GOT3 (cell line): ENCODE measurements at regions not wholly inside any gene's neighbourhood (a gene's known extent, or its start where the extent isn't known, plus 50 kb on each side); places are given as distances from the start of the nearest gene placed in this dataset.
"Not testable (repeated sequence)": the region's sequence is repeated elsewhere in the genome, so short reads cannot be mapped to it uniquely, and the experiment has no call there.

ENCODE experiments used
- DNase-seq: peaks from one replicate; lab custom pipeline; 2025; ENCODE audit warnings: mixed read lengths; lab: John Stamatoyannopoulos, UW

DNA sequence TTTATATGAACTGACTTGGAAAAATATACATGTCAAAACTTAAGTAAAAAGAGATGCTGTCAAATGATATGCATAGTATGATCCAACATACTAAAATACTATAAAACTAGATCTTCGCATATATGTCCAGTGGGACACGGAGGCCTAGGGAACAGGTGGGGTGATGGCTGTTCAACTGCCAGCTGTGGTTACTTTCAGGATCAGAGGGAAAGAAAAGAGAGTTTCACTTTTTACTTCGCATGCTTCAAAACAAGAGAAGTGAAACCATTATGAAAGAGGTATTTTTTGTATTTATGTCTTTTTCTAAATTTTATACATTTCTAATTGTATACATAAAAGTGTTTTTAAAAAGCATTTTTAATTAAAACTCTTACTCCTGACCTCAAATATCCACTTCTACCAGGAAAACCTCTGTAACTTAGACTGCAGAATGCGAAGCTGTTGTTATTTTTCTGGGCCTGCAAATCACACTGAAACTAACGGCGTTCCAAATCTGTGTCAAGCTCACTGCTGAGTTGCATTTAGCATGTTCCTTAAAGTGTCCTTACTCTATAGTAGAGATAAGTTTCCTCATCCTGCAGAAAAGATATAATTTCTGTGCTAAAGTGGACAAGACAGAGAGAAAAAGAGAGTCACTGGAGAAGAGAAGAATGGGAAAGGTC, 97.8 kb upstream of the SLC35G4 start:
- no peak for DNase-seq

- no peak for DNase-seq
Measured at GRCh38 chr18:11506856-11507255, 102.5 kb upstream of the SLC35G4 start.

DNA sequence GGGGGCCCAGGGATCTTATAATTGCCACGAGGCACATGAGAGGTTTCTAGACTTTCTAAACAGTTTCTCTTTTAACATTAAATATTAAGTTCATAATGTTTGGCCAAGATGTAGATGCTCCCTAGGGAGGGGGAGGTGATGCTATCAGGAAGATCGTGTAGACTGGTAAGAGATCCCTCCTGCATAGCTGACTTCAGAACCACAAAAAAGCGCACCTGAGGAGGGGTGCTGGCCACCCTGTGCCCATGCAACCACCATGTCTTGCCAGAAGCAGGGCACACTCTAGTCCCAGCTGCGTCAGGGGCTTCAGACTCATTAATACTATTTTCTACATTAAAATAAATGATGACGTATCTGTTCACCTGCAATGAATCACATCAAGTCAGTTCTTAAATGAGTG, 103.4 kb upstream of the SLC35G4 start:
- no peak for DNase-seq

- no peak for DNase-seq
Measured at GRCh38 chr18:11504962-11505361, 104.4 kb upstream of the SLC35G4 start.

- DNase-seq: no peak
Measured at GRCh38 chr18:11502368-11502767, 107.0 kb upstream of the SLC35G4 start.

GRCh38 chr18:11501352-11501751, 108.0 kb upstream of the SLC35G4 start:
- DNase-seq: no peak

DNA sequence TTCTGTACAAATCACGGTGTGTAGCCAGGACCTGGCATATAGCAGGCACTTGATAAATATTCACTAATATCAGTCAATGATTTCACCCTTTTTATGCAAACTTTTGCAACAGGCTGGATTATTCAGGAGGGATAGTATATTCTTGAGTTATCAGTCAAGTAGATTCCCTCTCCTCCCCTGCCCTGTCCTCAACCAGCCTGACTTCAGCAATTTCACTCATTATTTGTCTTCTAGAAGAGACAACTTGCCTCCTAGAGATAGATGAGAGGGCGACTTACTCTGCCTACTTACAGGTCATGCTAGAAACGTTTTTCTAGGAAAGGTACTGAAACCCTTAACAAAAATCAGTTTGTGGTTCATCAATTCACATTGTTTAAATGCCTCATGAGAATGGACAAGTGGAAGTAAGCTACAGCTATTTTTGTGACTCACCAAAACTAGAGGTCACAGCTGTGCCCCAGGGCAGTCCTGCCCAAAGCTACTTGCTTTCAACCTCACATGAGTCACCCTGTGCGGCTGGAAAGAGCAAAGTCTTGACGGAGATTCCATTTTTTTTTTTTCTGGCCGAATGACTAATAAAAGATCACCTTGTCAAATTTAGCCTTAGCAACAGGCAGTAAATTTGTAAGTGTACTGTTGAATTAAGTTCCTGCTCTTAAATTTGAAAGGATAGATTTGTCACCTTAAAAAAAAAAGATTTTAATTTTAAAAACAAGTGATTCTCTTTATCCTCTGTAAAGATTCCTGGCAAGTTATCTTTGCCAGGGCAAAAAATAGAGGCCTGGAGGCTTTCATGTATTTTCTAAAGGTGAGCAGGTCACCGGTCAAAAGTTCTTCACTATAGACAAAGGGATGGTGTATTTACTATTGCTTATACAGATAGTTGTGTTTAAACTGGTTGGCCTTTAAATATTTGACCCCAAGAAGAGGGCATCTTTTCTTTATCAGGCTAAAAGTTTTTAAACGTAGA, 109.0 kb upstream of the SLC35G4 start:
- DNase-seq: peak; percentile 6

- DNase-seq: no peak
Measured at GRCh38 chr18:11498821-11499220, 110.6 kb upstream of the SLC35G4 start.

GRCh38 chr18:11497585-11497984, 111.8 kb upstream of the SLC35G4 start:
- peak; percentile 1 for DNase-seq

DNA sequence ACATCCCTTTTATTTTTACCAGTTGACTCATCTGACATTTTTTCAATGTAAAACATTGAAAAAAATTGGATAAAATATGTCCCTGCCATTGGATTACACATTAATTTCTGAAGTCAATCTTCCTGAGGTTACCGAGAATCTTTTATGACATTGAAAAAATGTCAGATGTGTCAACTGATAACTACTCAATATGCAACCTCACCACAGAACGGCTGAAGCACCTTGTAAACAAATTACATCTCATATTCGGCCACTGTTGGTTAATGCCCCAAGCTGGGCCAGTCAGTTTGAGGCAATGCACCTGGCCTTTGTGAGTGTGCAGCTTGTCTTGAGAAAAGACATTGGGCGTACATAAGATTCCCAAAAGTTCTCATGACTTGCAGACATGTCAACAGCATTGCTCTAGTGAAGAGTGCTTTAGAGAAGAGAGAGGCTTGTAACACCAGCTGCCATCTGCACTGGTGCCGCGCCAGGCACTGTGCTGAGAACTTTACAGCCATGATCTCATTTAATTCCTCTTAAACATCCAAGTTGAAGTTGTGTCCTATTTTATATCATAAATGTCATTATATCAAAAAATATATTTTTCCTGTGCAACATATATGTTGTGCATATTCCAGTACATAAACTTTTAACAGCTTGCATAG, 112.7 kb upstream of the SLC35G4 start:
- DNase-seq: no peak

- no peak for DNase-seq
Measured at GRCh38 chr18:11495441-11495840, 114.0 kb upstream of the SLC35G4 start.

- no peak for DNase-seq
Measured at GRCh38 chr18:11494107-11494506, 115.3 kb upstream of the SLC35G4 start.

GRCh38 chr18:11489266-11489899, 120.0 kb upstream of the SLC35G4 start:
- DNase-seq: no peak

DNA sequence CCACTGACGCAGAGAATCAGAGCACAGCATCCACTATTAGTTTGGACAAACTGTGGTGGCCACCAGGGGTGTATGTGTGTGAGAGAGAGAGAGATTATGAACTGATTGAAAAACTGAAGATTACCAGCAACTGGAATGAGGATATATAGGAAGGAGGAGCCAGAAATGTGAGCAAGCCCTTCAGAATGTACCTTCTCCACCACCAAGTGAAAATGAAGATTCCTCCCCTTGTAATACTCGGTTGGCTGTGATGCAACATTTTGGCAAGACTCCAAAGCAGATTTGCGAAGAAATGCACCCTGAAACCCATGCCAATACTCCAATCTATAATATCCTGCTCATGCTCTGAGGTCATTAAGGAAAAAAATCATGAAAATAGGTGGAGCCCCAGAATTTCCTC, 121.2 kb upstream of the SLC35G4 start:
- no peak for DNase-seq

DNA sequence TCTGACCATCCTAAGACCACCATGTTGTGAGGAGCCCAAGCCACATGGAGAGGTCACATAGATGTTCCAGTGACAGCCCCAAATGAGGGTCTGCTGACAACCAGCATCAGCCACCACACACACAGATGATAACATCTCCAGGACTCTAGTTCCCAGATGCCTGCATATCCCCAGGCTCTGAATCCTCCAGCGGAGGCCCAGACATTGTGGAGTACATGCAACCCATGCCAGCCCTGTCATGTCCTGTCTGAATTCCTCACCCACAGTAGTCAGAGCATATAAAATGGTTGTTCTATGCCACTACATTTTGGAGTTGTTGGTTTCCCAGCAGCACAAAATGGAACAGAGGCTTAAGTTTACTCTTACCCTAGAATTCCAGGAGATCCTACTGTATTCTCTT, 122.0 kb upstream of the SLC35G4 start:
- no peak for DNase-seq

DNA sequence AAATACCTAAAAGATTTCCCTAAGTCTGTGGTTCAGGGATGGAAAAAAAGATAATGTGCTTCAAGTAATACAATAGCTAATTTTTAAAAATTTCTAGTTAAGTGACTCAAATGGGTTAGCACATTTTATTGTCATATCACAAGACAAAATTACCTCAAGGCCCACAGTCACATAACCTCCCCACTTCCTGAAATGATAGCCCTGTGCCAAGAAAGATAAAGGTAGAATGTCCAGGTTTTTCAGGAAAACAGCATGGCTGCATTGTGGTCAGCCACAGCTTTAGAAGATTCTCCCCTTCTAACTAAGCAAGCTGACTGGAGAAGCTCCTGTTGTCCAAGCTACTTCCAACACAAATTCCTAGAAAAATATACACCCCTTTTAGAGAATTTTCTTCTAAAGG, 127.1 kb upstream of the SLC35G4 start:
- DNase-seq: no peak

- DNase-seq: no peak
Measured at GRCh38 chr18:11480692-11481091, 128.7 kb upstream of the SLC35G4 start.

- DNase-seq: not testable (repeated sequence)
Measured at GRCh38 chr18:11479031-11479430, 130.4 kb upstream of the SLC35G4 start.

DNA sequence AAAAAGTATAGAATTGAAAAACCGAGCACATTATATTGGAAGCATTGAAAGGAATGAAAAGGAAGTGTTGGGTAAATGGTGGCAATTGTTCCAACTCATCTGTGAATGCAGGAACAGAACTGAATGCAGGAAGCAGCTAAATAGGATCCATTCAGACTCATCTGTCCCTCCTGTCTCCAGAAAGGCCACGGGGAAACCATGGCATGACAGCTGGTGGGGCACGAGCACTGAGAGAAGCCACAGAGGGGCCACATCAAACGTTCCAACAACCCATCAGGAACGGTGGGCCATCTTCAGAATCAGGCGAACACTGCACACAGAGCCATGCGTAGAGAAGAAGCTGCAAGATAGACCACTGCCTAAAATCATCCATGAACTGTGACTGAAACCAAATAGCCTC, 138.5 kb upstream of the SLC35G4 start:
- no peak for DNase-seq

- no peak for DNase-seq
Measured at GRCh38 chr18:11468617-11469016, 140.8 kb upstream of the SLC35G4 start.

GRCh38 chr18:11468120-11468519, 141.3 kb upstream of the SLC35G4 start:
- DNase-seq: no peak

DNA sequence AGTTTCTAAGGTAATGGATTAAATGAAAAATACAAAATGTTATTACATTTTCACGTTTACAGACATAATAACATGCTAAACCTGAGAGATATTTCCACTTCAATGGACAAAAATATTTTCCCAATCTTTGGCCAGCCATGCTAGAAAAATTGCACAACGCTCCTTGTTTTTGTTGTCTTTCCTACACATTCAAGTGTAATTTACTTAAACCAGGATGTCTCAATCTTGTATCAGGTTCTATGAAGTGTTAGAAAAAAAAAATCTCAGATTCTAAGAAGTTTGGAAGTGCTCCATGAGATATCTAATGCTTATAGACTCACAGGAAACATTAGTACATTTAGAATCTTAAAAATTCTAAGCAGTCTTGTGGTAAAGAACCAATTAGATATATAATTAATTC, 141.8 kb upstream of the SLC35G4 start:
- no peak for DNase-seq
